ENCODE measurements at regions not wholly inside any gene's neighbourhood (a gene's known extent, or its start where the extent isn't known, plus 50 kb on each side); places are given as distances from the start of the nearest gene placed in this dataset.

GRCh38 chr4:19838858-19839257, 412.8 kb upstream of the SLIT2 start:
- Mint-ChIP-seq H3K9me3 (peaks cover under 1% of the 10 kb centered on the region), H3K4me1 (peaks cover 19% of the 10 kb centered on the region), H3K27ac (ENCODE audit: unreplicated experiment) (no peak overlapping the region), H3K4me3 (no peak overlapping the region), H3K36me3 (ENCODE audit: low read depth) (no peaks in the 10 kb centered on the region), H3K27me3 (ENCODE audit: low read depth) (no peaks in the 10 kb centered on the region)
- DNase-seq (ENCODE audit: low read depth, low spot score): no peak
- no peak for TF ChIP-seq CTCF (conservative IDR thresholded peaks at IDR 0.05)

- Mint-ChIP-seq H3K27ac (ENCODE audit: unreplicated experiment) (no peak overlapping the region), H3K27me3 (ENCODE audit: low read depth) (no peaks in the 10 kb centered on the region), H3K9me3 (no peaks in the 10 kb centered on the region), H3K4me3 (no peak overlapping the region), H3K36me3 (ENCODE audit: low read depth) (no peaks in the 10 kb centered on the region), H3K4me1 (peaks cover under 1% of the 10 kb centered on the region)
- TF ChIP-seq CTCF (conservative IDR thresholded peaks at IDR 0.05): no peak
- DNase-seq (ENCODE audit: low read depth, low spot score): no peak
Observed at GRCh38 chr4:19835429-19835828, 416.3 kb upstream of the SLIT2 start.

GRCh38 chr4:19832411-19832810, 419.3 kb upstream of the SLIT2 start:
- TF ChIP-seq CTCF (conservative IDR thresholded peaks at IDR 0.05): no peak
- no peaks in the 10 kb centered on the region for H3K9me3 Mint-ChIP-seq
- no peaks in the 10 kb centered on the region for H3K4me1 Mint-ChIP-seq
- no peaks in the 10 kb centered on the region for H3K27me3 Mint-ChIP-seq (ENCODE audit: low read depth)
- no peaks in the 10 kb centered on the region for H3K36me3 Mint-ChIP-seq (ENCODE audit: low read depth)
- H3K4me3 Mint-ChIP-seq: no peak overlapping the region
- no peak for DNase-seq (ENCODE audit: low read depth, low spot score)
- H3K27ac Mint-ChIP-seq (ENCODE audit: unreplicated experiment): no peak overlapping the region

GRCh38 chr4:19831644-19832285, 419.9 kb upstream of the SLIT2 start:
- Mint-ChIP-seq H3K4me1 (no peaks in the 10 kb centered on the region), H3K27ac (ENCODE audit: unreplicated experiment) (no peak overlapping the region), H3K4me3 (no peak overlapping the region), H3K36me3 (ENCODE audit: low read depth) (no peaks in the 10 kb centered on the region), H3K9me3 (no peaks in the 10 kb centered on the region), H3K27me3 (ENCODE audit: low read depth) (no peaks in the 10 kb centered on the region)
- no peak for TF ChIP-seq CTCF (conservative IDR thresholded peaks at IDR 0.05)
- no peak for DNase-seq (ENCODE audit: low read depth, low spot score)

- Mint-ChIP-seq H3K27ac (ENCODE audit: unreplicated experiment) (no peak overlapping the region), H3K4me3 (no peak overlapping the region), H3K36me3 (ENCODE audit: low read depth) (no peaks in the 10 kb centered on the region), H3K4me1 (no peaks in the 10 kb centered on the region), H3K27me3 (ENCODE audit: low read depth) (no peaks in the 10 kb centered on the region), H3K9me3 (no peaks in the 10 kb centered on the region)
- no peak for TF ChIP-seq CTCF (conservative IDR thresholded peaks at IDR 0.05)
- no peak for DNase-seq (ENCODE audit: low read depth, low spot score)
Observed at GRCh38 chr4:19829101-19829500, 422.6 kb upstream of the SLIT2 start.
